HG03558 (cell line): ENCODE measurements at regions not wholly inside any gene's neighbourhood (a gene's known extent, or its start where the extent isn't known, plus 50 kb on each side); places are given as distances from the start of the nearest gene placed in this dataset.
"Not testable (repeated sequence)": the region's sequence is repeated elsewhere in the genome, so short reads cannot be mapped to it uniquely, and the experiment has no call there.

Experiments used
- ATAC-seq: cut with Tn5 transposase; IDR thresholded peaks from one replicate; pipeline ENCODE4 v1.9.1; 2021; ENCODE audit warnings: moderate number of reproducible peaks; ENCODE audit not compliant: unreplicated experiment; ENCODE audit errors: extremely low read depth

GRCh38 chr14:43039881-43040280 is 1433.2 kb downstream of the LRFN5 start:
- ATAC-seq = no peak

GRCh38 chr14:43031598-43031997 is 1424.9 kb downstream of the LRFN5 start:
- ATAC-seq = no peak

- ATAC-seq = no peak
These were observed 1415.6 kb downstream of the LRFN5 start for GRCh38 chr14:43022094-43022800.

GRCh38 chr14:43019826-43020225 is 1413.2 kb downstream of the LRFN5 start:
- no peak for ATAC-seq

- ATAC-seq = no peak
These were observed 1407.7 kb downstream of the LRFN5 start for GRCh38 chr14:43014338-43014737.

- ATAC-seq = no peak
These were observed 1406.1 kb downstream of the LRFN5 start for GRCh38 chr14:43012817-43013216.

GRCh38 chr14:43005807-43006206 is 1399.1 kb downstream of the LRFN5 start:
- ATAC-seq = no peak

GRCh38 chr14:43003845-43004244 is 1397.2 kb downstream of the LRFN5 start:
- no peak for ATAC-seq

GRCh38 chr14:43001731-43002130 is 1395.1 kb downstream of the LRFN5 start:
- ATAC-seq = no peak

GRCh38 chr14:42994051-42994736 is 1387.5 kb downstream of the LRFN5 start:
- ATAC-seq = no peak

GRCh38 chr14:42992930-42993329 is 1386.3 kb downstream of the LRFN5 start:
- ATAC-seq = no peak

GRCh38 chr14:42980419-42980818 is 1373.7 kb downstream of the LRFN5 start:
- no peak for ATAC-seq

GRCh38 chr14:42973171-42973570 is 1366.5 kb downstream of the LRFN5 start:
- not testable (repeated sequence) for ATAC-seq

- ATAC-seq = no peak
These were observed 1358.8 kb downstream of the LRFN5 start for GRCh38 chr14:42965512-42965911.

- no peak for ATAC-seq
These were observed 1354.8 kb downstream of the LRFN5 start for GRCh38 chr14:42961509-42961908.

- ATAC-seq = no peak
These were observed 1343.7 kb downstream of the LRFN5 start for GRCh38 chr14:42950363-42950762.

- ATAC-seq = no peak
These were observed 1341.3 kb downstream of the LRFN5 start for GRCh38 chr14:42947991-42948390.

GRCh38 chr14:42944284-42944683 is 1337.6 kb downstream of the LRFN5 start:
- ATAC-seq = no peak

GRCh38 chr14:42931308-42931707 is 1324.6 kb downstream of the LRFN5 start:
- ATAC-seq = no peak

- ATAC-seq = no peak
These were observed 1323.3 kb downstream of the LRFN5 start for GRCh38 chr14:42929806-42930480.

- ATAC-seq = no peak
These were observed 1320.6 kb downstream of the LRFN5 start for GRCh38 chr14:42927313-42927712.
